ENCODE measurements at regions not wholly inside any gene's neighbourhood (a gene's known extent, or its start where the extent isn't known, plus 50 kb on each side); places are given as distances from the start of the nearest gene placed in this dataset.

GRCh38 chr5:163735069-163735468 lies 229.7 kb downstream of the MAT2B start:
- Histone ChIP-seq H3K79me2 (ENCODE audit: control insufficient read depth, insufficient read depth, low read length) (no peaks in the 10 kb centered on the region), H3K4me3 (ENCODE audit: control insufficient read depth in 2 of 3, extremely low read depth in 1 of 3, insufficient read depth in 2 of 3, low read depth in 1 of 3, low read length in 3 of 3) (no peak overlapping the region), H3K36me3 (ENCODE audit: control insufficient read depth in 2 of 2, extremely low read depth in 1 of 2, insufficient read depth in 2 of 2, low read length in 2 of 2) (no peaks in the 10 kb centered on the region), H3K27me3 (ENCODE audit: control insufficient read depth, extremely low read depth, insufficient read depth, low read length) (no peaks in the 10 kb centered on the region), H3K9ac (ENCODE audit: control insufficient read depth, extremely low read depth, insufficient read depth, low read length) (no peak overlapping the region), H4K20me1 (ENCODE audit: control insufficient read depth, extremely low read depth, insufficient read depth, low read length) (no peaks in the 10 kb centered on the region), H3K9me1 (ENCODE audit: control insufficient read depth, extremely low read depth, insufficient read depth, low read length) (no peaks in the 10 kb centered on the region), H2AFZ (ENCODE audit: control insufficient read depth, low read length) (no peak overlapping the region), H3K27ac (ENCODE audit: control insufficient read depth, insufficient read depth, low read length) (no peak overlapping the region), H3K4me1 (ENCODE audit: control insufficient read depth, extremely low read depth, insufficient read depth, low read length) (no peaks in the 10 kb centered on the region), H3K4me2 (ENCODE audit: control insufficient read depth, extremely low read depth, insufficient read depth, low read depth, low read length) (no peak overlapping the region), H3K9me3 (ENCODE audit: control insufficient read depth, low read depth, low read length) (no peaks in the 10 kb centered on the region)
- TF ChIP-seq EZH2 (IDR thresholded peaks at IDR 0.05; ENCODE audit: low read length) = no peak
- no peak for TF ChIP-seq CTCF (optimal IDR thresholded peaks at IDR 0.05 in 1 of 3, IDR thresholded peaks at IDR 0.05 in 1 of 3, conservative IDR thresholded peaks at IDR 0.05 in 1 of 3; ENCODE audit: extremely low read depth in 1 of 3, insufficient read depth in 2 of 3, low read length in 3 of 3)
- dilution Hi-C loops (cut with MboI; ENCODE audit: extremely low pct_ligation_motif_present, low sequenced_read_pairs) = no loop called here
- FAIRE-seq (no peak), DNase-seq (ENCODE audit: low read depth, low spot score) (no peak)

GRCh38 chr5:163747586-163747985 lies 242.2 kb downstream of the MAT2B start:
- Histone ChIP-seq H3K36me3 (ENCODE audit: control insufficient read depth in 2 of 2, extremely low read depth in 1 of 2, insufficient read depth in 2 of 2, low read length in 2 of 2) (no peaks in the 10 kb centered on the region), H3K9me3 (ENCODE audit: control insufficient read depth, low read depth, low read length) (no peaks in the 10 kb centered on the region), H2AFZ (ENCODE audit: control insufficient read depth, low read length) (no peak overlapping the region), H3K9me1 (ENCODE audit: control insufficient read depth, extremely low read depth, insufficient read depth, low read length) (no peaks in the 10 kb centered on the region), H4K20me1 (ENCODE audit: control insufficient read depth, extremely low read depth, insufficient read depth, low read length) (no peaks in the 10 kb centered on the region), H3K4me2 (ENCODE audit: control insufficient read depth, extremely low read depth, insufficient read depth, low read depth, low read length) (no peak overlapping the region), H3K4me1 (ENCODE audit: control insufficient read depth, extremely low read depth, insufficient read depth, low read length) (no peaks in the 10 kb centered on the region), H3K27ac (ENCODE audit: control insufficient read depth, insufficient read depth, low read length) (no peak overlapping the region), H3K4me3 (ENCODE audit: control insufficient read depth in 2 of 3, extremely low read depth in 1 of 3, insufficient read depth in 2 of 3, low read depth in 1 of 3, low read length in 3 of 3) (no peak overlapping the region), H3K9ac (ENCODE audit: control insufficient read depth, extremely low read depth, insufficient read depth, low read length) (no peak overlapping the region), H3K79me2 (ENCODE audit: control insufficient read depth, insufficient read depth, low read length) (no peaks in the 10 kb centered on the region), H3K27me3 (ENCODE audit: control insufficient read depth, extremely low read depth, insufficient read depth, low read length) (no peaks in the 10 kb centered on the region)
- dilution Hi-C loops (cut with MboI; ENCODE audit: extremely low pct_ligation_motif_present, low sequenced_read_pairs) = no loop called here
- no peak for FAIRE-seq
- no peak for DNase-seq (ENCODE audit: low read depth, low spot score)
- no peak for TF ChIP-seq EZH2 (IDR thresholded peaks at IDR 0.05; ENCODE audit: low read length)
- TF ChIP-seq CTCF (optimal IDR thresholded peaks at IDR 0.05 in 1 of 3, IDR thresholded peaks at IDR 0.05 in 1 of 3, conservative IDR thresholded peaks at IDR 0.05 in 1 of 3; ENCODE audit: extremely low read depth in 1 of 3, insufficient read depth in 2 of 3, low read length in 3 of 3) = no peak

Data from keratinocyte (primary cell).